Epithelial cell of esophagus (primary cell): ENCODE measurements at regions not wholly inside any gene's neighbourhood (a gene's known extent, or its start where the extent isn't known, plus 50 kb on each side); places are given as distances from the start of the nearest gene placed in this dataset.

ENCODE experiments used
- DNase-seq: peaks from one replicate; pipeline ENCODE4 v3.0.0; 2010; ENCODE audit warnings: low read depth
- H3K4me3 ChIP-seq: 2 replicates; pipeline ENCODE4 v1.5.1; 2011; ENCODE audit warnings: mild to moderate bottlenecking, low read length, control low read depth
- CTCF ChIP-seq: IDR thresholded peaks from 2 replicates; pipeline ENCODE4 v1.5.1; 2011; ENCODE audit warnings: low read depth, mild to moderate bottlenecking, low read length, control low read depth, inconsistent platforms; ENCODE audit not compliant: insufficient read depth; ENCODE audit errors: missing control alignments

GRCh38 chr1:234752927-234753326, 142.9 kb upstream of the IRF2BP2 start:
- no peak for TF ChIP-seq CTCF
- H3K4me3 ChIP-seq: no peak overlapping the region
- DNase-seq: no peak

- TF ChIP-seq CTCF: no peak
- no peak overlapping the region for H3K4me3 ChIP-seq
- no peak for DNase-seq
These were observed 141.7 kb upstream of the IRF2BP2 start for GRCh38 chr1:234751678-234752077.

GRCh38 chr1:234750922-234751627, 141.1 kb upstream of the IRF2BP2 start:
- no peak overlapping the region for H3K4me3 ChIP-seq
- no peak for DNase-seq
- no peak for TF ChIP-seq CTCF

DNA sequence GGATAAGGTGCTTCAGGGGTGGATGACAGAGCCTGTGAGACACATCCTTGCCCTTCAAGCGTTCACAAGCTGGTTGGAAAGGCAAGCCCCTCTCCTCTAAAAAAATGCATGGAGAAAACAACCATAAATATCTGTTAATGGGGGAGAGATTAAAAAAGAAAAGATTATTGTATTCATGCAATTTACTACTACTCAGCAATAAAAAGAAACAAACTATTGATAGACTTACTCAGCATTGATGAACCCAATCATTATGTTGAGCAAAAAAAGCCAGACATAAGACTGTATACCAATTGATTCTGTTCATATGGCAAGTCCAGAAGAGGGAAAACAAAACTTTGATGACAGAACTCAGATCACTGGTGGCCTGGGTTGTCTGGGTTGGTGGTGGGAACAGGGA, 138.7 kb upstream of the IRF2BP2 start:
- no peak for DNase-seq
- no peak overlapping the region for H3K4me3 ChIP-seq
- no peak for TF ChIP-seq CTCF

GRCh38 chr1:234748066-234748465, 138.1 kb upstream of the IRF2BP2 start:
- DNase-seq: no peak
- TF ChIP-seq CTCF: no peak
- H3K4me3 ChIP-seq: no peak overlapping the region

- no peak for TF ChIP-seq CTCF
- peak; percentile 87 for DNase-seq
- H3K4me3 ChIP-seq: no peak overlapping the region
These were observed 136.8 kb upstream of the IRF2BP2 start for GRCh38 chr1:234746798-234747196.

DNA sequence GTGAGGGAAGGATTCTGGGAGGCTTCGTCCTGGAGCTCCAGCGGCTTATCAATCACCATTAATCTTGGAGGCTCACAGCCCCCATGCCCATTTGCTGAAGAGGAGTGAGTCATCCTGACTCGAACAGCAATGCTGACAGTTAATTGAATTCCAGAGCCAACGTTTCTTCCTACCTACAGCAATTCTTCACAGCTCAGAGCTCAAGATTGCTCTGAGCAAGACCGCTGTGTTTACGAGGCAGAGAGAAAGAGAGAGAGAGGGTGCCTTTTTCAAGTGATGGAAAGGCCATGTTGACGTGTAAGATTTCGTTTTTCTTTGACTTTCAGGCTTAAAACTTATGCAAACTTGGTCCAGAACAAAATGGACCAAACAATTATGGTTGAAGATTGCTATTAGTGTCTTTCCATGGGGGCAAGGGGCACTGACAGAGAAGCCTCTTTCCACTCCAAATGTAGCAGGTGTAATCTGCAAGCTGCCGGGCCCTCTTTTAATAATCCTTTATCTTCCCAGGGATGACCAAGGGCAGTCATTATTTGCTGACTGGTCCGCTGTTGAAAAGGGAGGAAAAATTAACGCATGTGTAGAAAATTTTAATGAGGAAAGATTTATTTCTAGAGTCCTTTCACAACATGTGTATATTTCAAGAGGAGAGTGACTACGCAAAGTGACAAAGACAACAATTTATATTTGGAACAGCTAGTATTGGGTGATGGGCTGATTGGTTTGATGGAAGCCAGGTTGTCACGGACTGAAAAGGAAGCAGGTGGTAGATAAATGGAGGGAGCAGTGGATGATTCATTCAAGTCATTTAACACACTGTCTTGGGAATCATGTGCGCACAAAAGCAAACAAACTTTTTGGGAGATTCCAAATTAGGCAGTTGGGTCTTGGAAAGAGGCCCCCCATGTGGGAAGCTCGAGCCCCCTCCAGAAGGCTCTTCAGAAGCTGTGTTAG, 136.1 kb upstream of the IRF2BP2 start:
- H3K4me3 ChIP-seq: no peak overlapping the region
- no peak for TF ChIP-seq CTCF
- peak; percentile 67 for DNase-seq
